H1 (cell line): ENCODE measurements at regions not wholly inside any gene's neighbourhood (a gene's known extent, or its start where the extent isn't known, plus 50 kb on each side); places are given as distances from the start of the nearest gene placed in this dataset.

Source experiments
- CTCF ChIA-PET: fragments of 300-600 bp; sonication (Branson Sonifier 250); formaldehyde crosslinking; loops from one replicate; lab custom pipeline; 2021; ENCODE audit not compliant: partially characterized antibody; lab: Charles Lee
- POLR2A ChIA-PET: fragments of 300-600 bp; sonication (Branson Sonifier 250); formaldehyde crosslinking; loops from one replicate; lab custom pipeline; 2021; ENCODE audit warnings: inconsistent platforms; ENCODE audit not compliant: partially characterized antibody; lab: Charles Lee
- DNase-seq, 2 experiments: peaks; one replicate each; pipeline versions ENCODE4 v3.0.0 to v3.0.0-alpha.2; 2010 to 2022; ENCODE audit warnings: low spot score in 2 of 2, low read depth in 1 of 2, mixed read lengths in 1 of 2
- FAIRE-seq: peaks from 2 replicates; lab custom pipeline; 2011; peaks lifted over from hg19 to GRCh38; lab: Jason Lieb, UNC
- H2AFZ ChIP-seq: 2 replicates; pipeline ENCODE4 v1.8.1; 2012; ENCODE audit warnings: low read length, inconsistent platforms
- H2AK5ac ChIP-seq: 2 replicates; pipeline ENCODE4 v1.6.1; 2013; ENCODE audit warnings: low read depth, low read length
- H2BK120ac ChIP-seq: replicated peaks from 2 replicates; pipeline ENCODE3; 2013; ENCODE audit warnings: low read depth, low read length, inconsistent platforms
- H2BK12ac ChIP-seq: 2 replicates; pipeline ENCODE4 v1.6.1; 2013; ENCODE audit warnings: low read depth, low read length
- H2BK15ac ChIP-seq: 2 replicates; pipeline ENCODE4 v1.6.1; 2013; ENCODE audit warnings: low read length
- H2BK20ac ChIP-seq: 2 replicates; pipeline ENCODE4 v1.6.1; 2013; ENCODE audit warnings: low read length
- H2BK5ac ChIP-seq: 2 replicates; pipeline ENCODE4 v1.6.1; 2013; ENCODE audit warnings: low read depth, low read length
- H3K14ac ChIP-seq: 2 replicates; pipeline ENCODE4 v1.6.1; 2013; ENCODE audit warnings: inconsistent platforms; ENCODE audit not compliant: insufficient read length
- H3K18ac ChIP-seq: 2 replicates; pipeline ENCODE4 v1.6.1; 2013; ENCODE audit warnings: low read length; ENCODE audit errors: extremely low read depth
- H3K23ac ChIP-seq: 2 replicates; pipeline ENCODE4 v1.6.1; 2013; ENCODE audit warnings: inconsistent platforms; ENCODE audit not compliant: insufficient read length
- H3K23me2 ChIP-seq: 2 replicates; pipeline ENCODE4 v1.6.1; 2013; ENCODE audit warnings: low read depth, low read length
- H3K27ac ChIP-seq: 2 replicates; pipeline ENCODE4 v1.6.1; 2011; ENCODE audit warnings: low read depth, low read length, inconsistent platforms
- H3K27me3 ChIP-seq, 4 experiments: replicated peaks in 1 of 4; 1 replicate in 1 of 4; 2 replicates in 3 of 4; pipeline versions ENCODE4 v1.6.1 to v1.8.1; 2011 to 2013; ENCODE audit warnings: low read length in 3 of 4, mild to moderate bottlenecking in 3 of 4, inconsistent platforms in 2 of 4, mixed read lengths in 2 of 4, moderate library complexity in 1 of 4; ENCODE audit not compliant: control insufficient read depth in 3 of 4, insufficient read depth in 3 of 4; ENCODE audit errors: extremely low read depth in 1 of 4
- H3K36me3 ChIP-seq, 4 experiments: 2 replicates each; pipeline versions ENCODE4 v1.6.1 to v1.8.1; 2011 to 2013; ENCODE audit warnings: mild to moderate bottlenecking in 4 of 4, low read length in 3 of 4, moderate library complexity in 2 of 4, control low read depth in 1 of 4, inconsistent platforms in 1 of 4; ENCODE audit not compliant: insufficient read depth in 4 of 4, control insufficient read depth in 2 of 4
- H3K4ac ChIP-seq: replicated peaks from 2 replicates; pipeline ENCODE3; 2013; ENCODE audit warnings: low read length, low read depth, mixed read lengths, inconsistent platforms; ENCODE audit not compliant: insufficient read length
- H3K4me1 ChIP-seq, 4 experiments: replicated peaks in 1 of 4; 1 replicate in 1 of 4; 2 replicates in 3 of 4; pipeline versions ENCODE4 v1.6.1 to v1.8.1; 2011 to 2013; ENCODE audit warnings: low read length in 3 of 4, inconsistent platforms in 2 of 4, mixed read lengths in 1 of 4; ENCODE audit not compliant: insufficient read depth in 4 of 4, control insufficient read depth in 3 of 4
- H3K4me2 ChIP-seq, 2 experiments: 2 replicates each; pipeline versions ENCODE4 v1.6.1 to v1.8.1; 2011 to 2013; ENCODE audit warnings: low read depth in 2 of 2, low read length in 2 of 2, control low read depth in 1 of 2, inconsistent platforms in 1 of 2, mild to moderate bottlenecking in 1 of 2; ENCODE audit not compliant: insufficient read depth in 1 of 2
- H3K4me3 ChIP-seq, 4 experiments: fragments of 200-600, 300-600 bp in 1 of 4; sonication (generic), shearing (Covaris generic), sonication (Bioruptor Twin) in 1 of 4; 2 replicates each; pipeline versions ENCODE4 v1.5.1 to v1.8.1; 2011 to 2016; ENCODE audit warnings: low read length in 4 of 4, low read depth in 3 of 4, control low read depth in 2 of 4, inconsistent platforms in 2 of 4, mild to moderate bottlenecking in 2 of 4, mixed read lengths in 1 of 4, moderate library complexity in 1 of 4; ENCODE audit not compliant: insufficient read depth in 2 of 4; ENCODE audit errors: extremely low read depth in 1 of 4
- H3K56ac ChIP-seq: replicated peaks from 2 replicates; pipeline ENCODE3; 2013; ENCODE audit warnings: low read depth, mild to moderate bottlenecking, mixed read lengths, low read length, inconsistent platforms; ENCODE audit not compliant: insufficient read length
- H3K79me1 ChIP-seq: 2 replicates; pipeline ENCODE4 v1.6.1; 2013; ENCODE audit warnings: low read depth, low read length, control low read depth
- H3K79me2 ChIP-seq, 2 experiments: 2 replicates each; pipeline versions ENCODE4 v1.6.1 to v1.8.1; 2012 to 2013; ENCODE audit warnings: low read length in 2 of 2, mild to moderate bottlenecking in 2 of 2, inconsistent platforms in 1 of 2; ENCODE audit not compliant: insufficient read depth in 2 of 2, control insufficient read depth in 1 of 2
- H3K9ac ChIP-seq, 4 experiments: replicated peaks in 1 of 4; 1 replicate in 1 of 4; 2 replicates in 3 of 4; pipeline versions ENCODE4 v1.6.1 to v1.8.1; 2011 to 2013; ENCODE audit warnings: low read depth in 3 of 4, low read length in 3 of 4, control low read depth in 2 of 4, mild to moderate bottlenecking in 2 of 4, moderate library complexity in 2 of 4, inconsistent platforms in 1 of 4; ENCODE audit errors: extremely low read depth in 1 of 4
- H3K9me3 ChIP-seq, 2 experiments: 2 replicates each; pipeline versions ENCODE4 v1.6.1 to v1.8.1; 2012 to 2013; ENCODE audit warnings: mild to moderate bottlenecking in 2 of 2, moderate library complexity in 2 of 2, control low read depth in 1 of 2, inconsistent platforms in 1 of 2, low read depth in 1 of 2, low read length in 1 of 2, mixed read lengths in 1 of 2; ENCODE audit not compliant: insufficient read depth in 2 of 2
- H4K20me1 ChIP-seq, 2 experiments: replicated peaks in 1 of 2; 2 replicates each; pipeline versions ENCODE3 to v1.8.1; 2011 to 2013; ENCODE audit warnings: inconsistent platforms in 2 of 2, low read length in 2 of 2, mild to moderate bottlenecking in 1 of 2; ENCODE audit not compliant: insufficient read depth in 2 of 2, control insufficient read depth in 1 of 2
- H4K5ac ChIP-seq: 2 replicates; pipeline ENCODE4 v1.6.1; 2013; ENCODE audit warnings: low read length, low read depth, mixed read lengths, inconsistent platforms; ENCODE audit not compliant: insufficient read length
- H4K8ac ChIP-seq: 2 replicates; pipeline ENCODE4 v1.8.0; 2013; ENCODE audit warnings: mild to moderate bottlenecking, moderate library complexity, low read length, inconsistent platforms; ENCODE audit not compliant: insufficient read depth; ENCODE audit errors: extremely low read depth
- H4K91ac ChIP-seq: replicated peaks from 2 replicates; pipeline ENCODE3; 2013; ENCODE audit warnings: low read length, mixed read lengths, inconsistent platforms; ENCODE audit not compliant: insufficient read length
- SP4 ChIP-seq: IDR thresholded peaks from 2 replicates; pipeline ENCODE4 v1.6.1; 2012; ENCODE audit warnings: low read length, inconsistent platforms
- SRF ChIP-seq: IDR thresholded peaks from 2 replicates; pipeline ENCODE4 v1.6.1; 2011; ENCODE audit warnings: mild to moderate bottlenecking, low read depth, low read length, moderate library complexity
- WGBS, 2 experiments: shearing (Covaris generic) in 1 of 2; methylation state at CpG; one replicate each; pipeline versions ENCODE4 v1.1.6 to v1.1.7; 2013 to 2015; ENCODE audit warnings: low lambda C conversion rate in 2 of 2, mixed read lengths in 2 of 2, inconsistent platforms in 1 of 2, low coverage in 1 of 2, missing lambda C conversion rate in 1 of 2; ENCODE audit not compliant: insufficient replicate concordance in 2 of 2, insufficient coverage in 1 of 2, insufficient read length in 1 of 2; ENCODE audit errors: extremely low coverage in 1 of 2, missing lambda C conversion rate in 1 of 2; 5-methylcytosine and 5-hydroxymethylcytosine counted together

DNA sequence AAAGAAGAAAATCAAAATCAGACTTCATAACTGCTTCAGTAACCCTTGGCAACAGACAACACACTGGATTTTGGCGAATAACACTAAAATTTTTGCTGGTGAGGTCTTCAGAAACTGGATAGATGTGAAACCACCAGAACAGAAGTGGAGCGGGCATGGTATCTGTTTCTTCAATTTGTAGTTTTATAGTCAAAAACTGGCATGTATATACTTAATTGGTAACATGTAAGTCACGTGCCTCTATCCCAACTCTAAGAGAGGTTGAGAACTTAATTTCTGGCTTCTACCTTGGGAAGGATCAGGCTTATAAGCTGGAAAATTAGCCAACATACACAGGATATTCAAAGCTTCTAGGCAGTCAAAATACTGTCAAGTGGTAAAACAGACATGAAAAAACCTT lies 172.6 kb upstream of the CHL1 start:
- Histone ChIP-seq H4K20me1 (no peaks in the 10 kb centered on the region), H3K14ac (no peak overlapping the region), H3K4me1 (no peaks in the 10 kb centered on the region), H3K27me3 (no peaks in the 10 kb centered on the region), H4K91ac (no peak overlapping the region), H2BK120ac (no peak overlapping the region), H2BK5ac (no peak overlapping the region), H3K4me3 (no peak overlapping the region), H2AFZ (no peak overlapping the region), H3K9ac (no peak overlapping the region), H4K8ac (no peak overlapping the region), H3K79me1 (no peaks in the 10 kb centered on the region), H3K36me3 (no peaks in the 10 kb centered on the region), H3K9me3 (no peaks in the 10 kb centered on the region), H2BK15ac (no peak overlapping the region), H3K79me2 (no peaks in the 10 kb centered on the region), H4K5ac (no peak overlapping the region), H2BK20ac (no peak overlapping the region), H3K4me2 (no peak overlapping the region), H3K18ac (no peak overlapping the region), H3K4ac (no peak overlapping the region), H2AK5ac (no peak overlapping the region), H2BK12ac (no peak overlapping the region), H3K23me2 (no peaks in the 10 kb centered on the region), H3K56ac (no peak overlapping the region), H3K23ac (no peak overlapping the region), H3K27ac (no peak overlapping the region)
- FAIRE-seq (no peak), DNase-seq (no peak)
- CTCF ChIA-PET: interaction anchor here (0.6 kb wide), 1 partner anchor 271 kb away, joined by 3 read pairs; no protein-coding TSS in a partner anchor
- POLR2A ChIA-PET: no interaction called here
- 77% methylated on average over 3 of the region's 3 CpGs; no CpG with 5 or more reads in 1 of the 2 experiments for WGBS, 2 experiments
- TF ChIP-seq SP4 (no peak), SRF (no peak)
